Adrenal gland (tissue), 9 donors: ENCODE measurements at regions not wholly inside any gene's neighbourhood (a gene's known extent, or its start where the extent isn't known, plus 50 kb on each side); places are given as distances from the start of the nearest gene placed in this dataset.

Experiments
- DNase-seq, 7 donors: peaks; one replicate each; pipeline ENCODE4 v3.0.0-alpha.2; 2019 to 2020
- H3K27ac ChIP-seq, 5 donors: fragments of 200-600 bp; sonication (generic) in 4 of 5; 1 replicate in 3 of 5; 2 replicates in 2 of 5; pipeline versions ENCODE4 v1.5.1 to v1.8.0; 2016 to 2020; ENCODE audit warnings: mild to moderate bottlenecking in 1 of 5
- H3K27me3 ChIP-seq: fragments of 200-600 bp; 2 replicates; pipeline ENCODE4 v1.8.0; 2021
- H3K36me3 ChIP-seq, 2 donors: fragments of 200-600 bp; replicated peaks in 1 of 2; 1 replicate in 1 of 2; 2 replicates in 1 of 2; pipeline versions ENCODE4 v1.5.1 to v1.8.0; 2018 to 2022
- H3K4me1 ChIP-seq, 2 donors: fragments of 200-600 bp; replicated peaks in 1 of 2; 1 replicate in 1 of 2; 2 replicates in 1 of 2; pipeline versions ENCODE4 v1.5.1 to v1.8.0; 2018 to 2021
- H3K4me3 ChIP-seq, 4 donors: fragments of 200-600 bp; sonication (generic) in 3 of 4; one replicate each; pipeline ENCODE4 v1.5.1; 2016 to 2018
- H3K9me3 ChIP-seq, 3 donors: fragments of 200-600 bp; sonication (generic) in 1 of 3; replicated peaks in 1 of 3; 1 replicate in 2 of 3; 2 replicates in 1 of 3; pipeline versions ENCODE4 v1.5.1 to v1.8.0; 2016 to 2021
- POLR2A ChIP-seq, 2 donors: fragments of 450-650 bp; IDR thresholded peaks; one replicate each; pipeline ENCODE4 v1.6.1; 2017; ENCODE audit warnings: antibody characterized with exemption in 2 of 2, mild to moderate bottlenecking in 2 of 2, moderate library complexity in 1 of 2
- WGBS, 4 donors: extraction: QIAGEN DNeasy Blood & Tissue Kit in 2 of 4; methylation state at CpG; one replicate each; pipeline versions ENCODE4 v1.1.5 to v1.1.7; 2013 to 2017; 5-methylcytosine and 5-hydroxymethylcytosine counted together
- intact Hi-C, 2 donors: fragments of 100-400 bp; cut with DNase I; formaldehyde crosslinking; loops; one replicate each; pipeline versions ENCODE4 v1.14.1 to v1.15.0; 2022 to 2023
- TF ChIP-seq, protein P1 (sequence below), 6 experiments: fragments of 450-650 bp in 4 of 6; fragments of 200-600 bp in 2 of 6; sonication (generic) in 1 of 6; IDR thresholded peaks; 1 replicate in 5 of 6; 2 replicates in 1 of 6; pipeline versions ENCODE4 v1.5.1 to v1.8.0; 2016 to 2021; ENCODE audit warnings: antibody characterized with exemption in 6 of 6, mild to moderate bottlenecking in 2 of 6, moderate library complexity in 1 of 6
- donor health status: healthy with polysubstance abuse.
- donor health status: Bipolar disorder and iron deficiency.
- donor health status: DM: yes; HTN: yes; CAD: no.
- donor health status: DM: no; HTN: no; CAD: no.
- donor health status: DM: no; HTN: no; CAD: no.

DNA sequence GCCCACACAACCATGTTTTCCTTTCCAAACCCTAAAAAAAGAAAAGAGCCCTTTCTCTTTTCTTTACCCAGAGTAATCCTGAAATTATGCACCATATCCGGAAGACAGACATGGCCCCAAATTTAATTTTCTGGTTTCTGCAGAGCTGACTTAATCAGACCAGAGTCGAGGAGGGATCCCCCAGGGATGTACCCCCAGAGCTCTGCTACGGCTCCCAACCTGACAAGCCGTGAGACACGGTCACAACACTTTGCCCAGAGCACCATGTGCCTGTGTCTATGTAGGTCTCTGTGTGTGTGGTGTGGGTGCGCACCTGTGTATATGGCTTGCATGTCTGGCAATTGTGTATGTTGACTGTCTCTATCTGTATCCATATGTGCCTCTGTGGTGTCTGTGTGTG, 77.6 kb upstream of the CLMN start:
- Histone ChIP-seq H3K36me3 (no peaks in the 10 kb centered on the region), H3K9me3 (no peaks in the 10 kb centered on the region), H3K4me3 (no peak overlapping the region), H3K27ac (no peak overlapping the region), H3K4me1 (no peaks in the 10 kb centered on the region), H3K27me3 (no peaks in the 10 kb centered on the region)
- 72 to 90% (median 81%) methylated on average over 6 of the region's 6 CpGs for WGBS, 4 donors
- intact Hi-C loops, result no loop called here
- no peak for TF ChIP-seq POLR2A (IDR thresholded peaks at IDR 0.05)
- TF ChIP-seq, protein P1, sequence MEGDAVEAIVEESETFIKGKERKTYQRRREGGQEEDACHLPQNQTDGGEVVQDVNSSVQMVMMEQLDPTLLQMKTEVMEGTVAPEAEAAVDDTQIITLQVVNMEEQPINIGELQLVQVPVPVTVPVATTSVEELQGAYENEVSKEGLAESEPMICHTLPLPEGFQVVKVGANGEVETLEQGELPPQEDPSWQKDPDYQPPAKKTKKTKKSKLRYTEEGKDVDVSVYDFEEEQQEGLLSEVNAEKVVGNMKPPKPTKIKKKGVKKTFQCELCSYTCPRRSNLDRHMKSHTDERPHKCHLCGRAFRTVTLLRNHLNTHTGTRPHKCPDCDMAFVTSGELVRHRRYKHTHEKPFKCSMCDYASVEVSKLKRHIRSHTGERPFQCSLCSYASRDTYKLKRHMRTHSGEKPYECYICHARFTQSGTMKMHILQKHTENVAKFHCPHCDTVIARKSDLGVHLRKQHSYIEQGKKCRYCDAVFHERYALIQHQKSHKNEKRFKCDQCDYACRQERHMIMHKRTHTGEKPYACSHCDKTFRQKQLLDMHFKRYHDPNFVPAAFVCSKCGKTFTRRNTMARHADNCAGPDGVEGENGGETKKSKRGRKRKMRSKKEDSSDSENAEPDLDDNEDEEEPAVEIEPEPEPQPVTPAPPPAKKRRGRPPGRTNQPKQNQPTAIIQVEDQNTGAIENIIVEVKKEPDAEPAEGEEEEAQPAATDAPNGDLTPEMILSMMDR (IDR thresholded peaks at IDR 0.05), result no peak
- no peak for DNase-seq

DNA sequence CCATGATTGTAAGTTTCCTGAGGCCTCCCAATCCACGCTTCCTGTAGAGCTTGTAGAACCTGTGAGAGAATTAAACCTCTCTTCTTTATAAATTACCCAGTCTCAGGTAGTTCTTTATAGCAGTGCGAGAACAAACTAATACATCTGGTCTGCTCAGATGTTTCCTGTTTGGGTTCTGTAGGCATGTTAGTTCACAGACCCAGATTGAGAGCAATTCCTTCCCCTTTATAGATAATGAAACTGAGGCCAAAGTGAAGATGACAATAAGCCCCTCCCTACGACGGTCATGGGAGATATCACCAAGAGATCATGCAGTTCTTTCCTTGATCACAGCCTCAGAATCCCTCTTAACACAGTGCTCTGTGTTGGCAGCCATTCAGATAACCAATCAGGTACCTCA, 76.5 kb upstream of the CLMN start:
- DNase-seq, result no peak
- Histone ChIP-seq H3K27me3 (no peaks in the 10 kb centered on the region), H3K4me1 (no peaks in the 10 kb centered on the region), H3K4me3 (no peak overlapping the region), H3K36me3 (no peaks in the 10 kb centered on the region), H3K9me3 (no peaks in the 10 kb centered on the region), H3K27ac (no peak overlapping the region)
- WGBS, 4 donors, result 62 to 84% (median 70%) methylated on average over 4 of the region's 4 CpGs
- intact Hi-C loops, result no loop called here
- TF ChIP-seq, protein P1 (IDR thresholded peaks at IDR 0.05), result no peak
- no peak for TF ChIP-seq POLR2A (IDR thresholded peaks at IDR 0.05)

DNA sequence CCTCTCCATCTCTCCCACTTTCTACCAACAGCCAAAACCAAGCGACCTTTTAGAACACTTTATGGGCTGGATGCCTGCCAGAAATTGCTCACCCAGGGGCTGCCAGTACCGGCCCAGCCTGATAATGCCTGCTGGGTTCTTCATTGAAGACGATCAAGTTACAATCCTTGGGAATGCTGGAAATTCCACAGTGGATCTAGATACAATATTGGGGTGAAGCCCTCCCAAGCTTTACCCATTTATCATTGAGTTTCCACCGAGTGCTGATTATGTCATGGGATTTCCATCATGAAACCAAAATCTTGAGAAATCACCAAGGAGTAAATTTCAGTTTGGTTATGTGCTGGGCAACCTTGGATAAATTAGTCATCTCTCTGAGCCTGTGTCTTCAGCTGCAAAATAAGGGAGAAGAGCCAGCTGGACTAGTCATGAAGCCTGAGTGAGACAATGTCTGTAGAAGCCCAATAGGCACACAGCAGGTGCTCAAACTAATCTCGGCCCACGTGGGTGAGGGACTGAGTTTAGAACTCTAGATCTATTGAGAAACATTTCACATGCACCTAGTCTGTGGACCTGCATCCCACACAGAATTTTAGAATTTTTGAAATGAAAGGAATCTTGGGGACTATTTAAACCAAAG, 75.5 kb upstream of the CLMN start:
- DNase-seq, result peak in 2 of 7 donors; percentile 32 to 43
- WGBS, 4 donors, result 51 to 73% (median 53%) methylated on average over 6 of the region's 6 CpGs
- Histone ChIP-seq H3K27ac (no peak overlapping the region), H3K4me1 (no peaks in the 10 kb centered on the region), H3K36me3 (no peaks in the 10 kb centered on the region), H3K9me3 (no peaks in the 10 kb centered on the region), H3K4me3 (no peak overlapping the region), H3K27me3 (no peaks in the 10 kb centered on the region)
- TF ChIP-seq, protein P1 (IDR thresholded peaks at IDR 0.05), result no peak
- intact Hi-C loops, result no loop called here

DNA sequence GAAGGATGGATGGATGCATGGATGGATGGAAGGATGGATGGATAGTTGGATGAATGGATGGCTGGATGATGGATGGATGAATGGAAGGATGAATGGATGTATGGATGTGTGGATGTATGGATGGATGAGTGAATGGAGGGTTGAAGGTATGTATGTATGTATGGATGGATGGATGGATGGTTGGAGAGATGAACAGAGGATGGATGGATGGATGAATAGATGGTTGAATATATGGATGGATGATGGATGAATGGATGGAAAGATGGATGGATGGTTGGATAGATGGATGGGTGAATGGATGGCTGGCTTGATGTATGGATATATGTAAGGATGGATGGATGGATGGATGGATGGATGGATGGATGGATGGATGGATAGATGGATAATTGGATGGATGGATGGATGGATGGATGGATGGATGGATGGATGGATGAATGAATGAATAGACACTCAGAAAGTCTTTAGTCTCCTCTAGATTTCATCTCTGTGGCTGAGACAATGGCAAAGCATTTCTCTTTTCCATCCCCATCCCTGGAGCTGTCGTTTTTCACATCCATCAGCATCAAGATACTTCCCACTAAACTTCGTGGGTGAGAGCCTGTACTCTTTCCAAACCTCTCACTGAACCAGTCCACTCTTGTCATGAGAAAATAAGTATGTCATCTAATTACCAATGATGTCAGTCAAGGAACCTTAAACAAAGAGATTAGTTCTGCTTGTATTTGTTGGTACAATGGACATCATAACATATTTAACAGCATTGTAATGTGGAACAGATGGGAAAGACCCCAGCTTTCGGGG, 74.8 kb upstream of the CLMN start:
- WGBS, 4 donors, result 66 to 82% (median 77%) methylated on average over 3 of the region's 3 CpGs
- intact Hi-C loops, result no loop called here
- DNase-seq, result no peak
- Histone ChIP-seq H3K4me3 (no peak overlapping the region), H3K27ac (no peak overlapping the region), H3K36me3 (no peaks in the 10 kb centered on the region), H3K27me3 (no peaks in the 10 kb centered on the region), H3K4me1 (no peaks in the 10 kb centered on the region), H3K9me3 (no peaks in the 10 kb centered on the region)
- no peak for TF ChIP-seq POLR2A (IDR thresholded peaks at IDR 0.05)
- TF ChIP-seq, protein P1 (IDR thresholded peaks at IDR 0.05), result no peak
